ENCODE measurements at regions not wholly inside any gene's neighbourhood (a gene's known extent, or its start where the extent isn't known, plus 50 kb on each side); places are given as distances from the start of the nearest gene placed in this dataset.

DNA sequence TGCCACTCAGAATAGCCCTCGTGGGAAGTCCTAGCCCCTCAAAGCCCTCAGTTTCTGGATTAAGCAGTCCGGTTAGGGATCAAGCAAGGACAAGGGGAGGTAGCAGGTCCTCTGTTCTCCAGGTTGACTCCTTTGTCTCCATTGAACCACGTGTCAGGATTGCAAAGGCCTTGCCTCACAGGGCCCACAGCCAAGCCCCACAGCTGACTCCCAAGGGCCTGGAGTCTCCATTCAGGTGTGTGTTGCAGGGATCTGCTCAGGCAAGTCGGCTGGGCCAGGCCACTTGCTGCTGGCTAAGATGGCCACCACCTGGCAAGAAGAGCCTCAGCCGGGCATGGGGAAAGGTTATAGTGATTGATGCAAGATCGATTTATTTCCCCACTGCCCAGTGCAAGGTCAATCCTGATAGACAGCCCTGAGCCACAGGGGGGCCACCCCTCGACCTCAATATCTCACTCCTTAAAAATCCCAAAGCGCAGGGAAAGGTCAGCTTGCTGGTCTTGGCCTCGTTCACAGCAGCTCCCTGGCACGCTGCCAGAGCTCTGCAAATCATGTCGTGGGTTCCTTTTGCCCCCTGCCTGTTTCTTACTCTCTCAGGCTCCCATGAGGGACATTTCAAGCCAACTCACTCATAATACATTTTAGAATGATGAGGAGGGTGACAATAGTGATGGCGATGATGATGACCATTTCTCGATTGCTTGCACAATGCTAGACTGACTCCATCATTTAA, 75.9 kb downstream of the EDN3 start:
- no peak for DNase-seq (ENCODE audit: low read depth in 2 of 2)

DNA sequence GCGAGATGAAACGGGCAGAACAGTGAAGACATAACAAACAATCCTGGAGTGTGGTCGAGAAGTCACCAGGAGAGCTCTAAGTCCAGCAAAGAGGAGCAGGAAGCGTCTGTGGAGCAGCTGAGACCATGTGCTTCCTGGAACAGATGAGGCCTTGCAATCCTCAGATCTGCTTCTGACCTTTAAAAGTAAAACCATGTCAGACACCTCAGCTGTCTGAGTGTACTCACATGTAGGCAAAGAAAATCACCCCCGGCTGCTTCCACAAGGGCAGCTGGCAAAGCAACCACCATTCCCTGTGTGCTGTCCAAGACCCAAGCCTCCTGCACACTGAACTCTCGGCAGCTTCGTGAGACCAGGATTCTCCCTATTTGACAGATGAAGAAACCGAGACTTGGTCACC, 76.6 kb downstream of the EDN3 start:
- DNase-seq (ENCODE audit: low read depth in 2 of 2): no peak

DNA sequence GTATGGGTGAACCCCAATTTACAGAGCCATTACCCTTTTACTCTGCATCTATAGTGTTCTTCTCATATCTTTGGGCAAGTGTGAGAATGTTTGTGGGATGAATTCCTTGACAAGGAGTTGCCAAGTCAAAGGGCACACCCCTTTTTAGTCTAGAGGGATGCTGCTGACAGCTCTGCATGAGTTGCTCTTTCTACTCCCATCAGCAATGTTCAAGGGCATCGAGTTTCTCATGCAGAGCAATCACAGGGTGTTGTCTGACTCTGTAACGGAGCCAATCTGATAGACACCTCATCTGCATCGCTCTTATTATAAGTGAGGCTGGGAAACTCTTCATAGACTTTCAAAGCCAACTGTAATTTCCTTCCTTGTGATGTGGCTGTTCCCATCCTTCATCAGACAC, 77.4 kb downstream of the EDN3 start:
- no peak for DNase-seq (ENCODE audit: low read depth in 2 of 2)

DNA sequence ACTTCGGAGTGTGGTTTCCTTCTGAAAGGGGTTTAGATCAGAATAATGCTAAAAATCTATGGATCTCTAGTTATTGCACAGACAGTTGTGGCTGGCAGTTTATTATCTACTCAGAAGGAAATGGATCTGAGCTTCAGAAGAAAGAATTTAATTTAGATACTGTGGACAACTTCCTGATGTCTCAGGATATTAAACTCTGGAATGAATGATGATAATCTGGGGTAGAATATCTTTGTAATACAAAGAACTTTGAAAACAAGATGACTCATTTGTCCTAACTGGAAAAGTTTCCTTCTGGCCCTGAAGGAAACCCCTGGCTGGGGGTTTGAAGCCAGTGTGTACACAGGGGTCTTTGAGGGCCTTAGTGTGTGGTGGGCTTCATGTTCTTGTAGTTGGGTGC, 78.0 kb downstream of the EDN3 start:
- DNase-seq (ENCODE audit: low read depth in 2 of 2): no peak

DNA sequence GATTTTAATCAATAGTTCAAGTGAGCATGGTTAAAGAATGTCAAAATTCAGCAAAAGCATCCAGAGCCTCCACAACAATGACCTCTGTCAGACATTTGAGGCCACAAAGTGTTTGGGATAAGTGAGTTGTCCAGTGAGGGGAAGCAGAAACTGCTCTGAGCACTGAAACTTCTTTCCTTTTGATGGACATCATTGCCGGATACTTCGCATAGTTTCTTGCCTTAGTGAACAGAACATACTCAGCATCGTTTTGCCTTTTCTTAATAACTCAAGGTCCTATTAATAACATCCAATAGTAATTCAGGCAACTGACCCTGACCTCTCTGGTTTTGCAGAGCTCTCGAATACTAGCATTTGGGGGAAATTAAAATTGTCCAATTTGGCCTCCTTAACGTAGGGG, 78.6 kb downstream of the EDN3 start:
- DNase-seq (ENCODE audit: low read depth in 2 of 2): no peak

DNA sequence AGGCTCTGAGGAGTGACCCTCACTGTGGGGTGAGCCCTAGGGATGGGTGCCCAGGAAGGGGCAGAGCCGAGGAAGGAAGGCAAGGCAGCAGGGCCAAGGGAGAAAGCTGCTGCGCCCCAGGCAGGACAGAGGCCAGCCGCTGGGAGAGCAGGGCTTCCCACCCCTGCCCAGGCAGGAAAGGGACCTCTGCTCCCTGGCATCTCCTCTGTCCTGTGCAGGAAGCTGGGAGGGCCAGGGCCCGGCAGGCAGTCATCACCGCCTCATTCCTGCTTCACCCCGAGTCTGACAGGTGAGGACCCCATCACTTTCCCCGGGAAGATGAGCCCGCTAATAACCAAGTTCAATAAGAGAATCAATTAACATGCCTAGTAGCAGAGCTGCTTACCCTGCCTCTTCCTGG, 81.3 kb downstream of the EDN3 start:
- DNase-seq (ENCODE audit: low read depth in 2 of 2): no peak

DNA sequence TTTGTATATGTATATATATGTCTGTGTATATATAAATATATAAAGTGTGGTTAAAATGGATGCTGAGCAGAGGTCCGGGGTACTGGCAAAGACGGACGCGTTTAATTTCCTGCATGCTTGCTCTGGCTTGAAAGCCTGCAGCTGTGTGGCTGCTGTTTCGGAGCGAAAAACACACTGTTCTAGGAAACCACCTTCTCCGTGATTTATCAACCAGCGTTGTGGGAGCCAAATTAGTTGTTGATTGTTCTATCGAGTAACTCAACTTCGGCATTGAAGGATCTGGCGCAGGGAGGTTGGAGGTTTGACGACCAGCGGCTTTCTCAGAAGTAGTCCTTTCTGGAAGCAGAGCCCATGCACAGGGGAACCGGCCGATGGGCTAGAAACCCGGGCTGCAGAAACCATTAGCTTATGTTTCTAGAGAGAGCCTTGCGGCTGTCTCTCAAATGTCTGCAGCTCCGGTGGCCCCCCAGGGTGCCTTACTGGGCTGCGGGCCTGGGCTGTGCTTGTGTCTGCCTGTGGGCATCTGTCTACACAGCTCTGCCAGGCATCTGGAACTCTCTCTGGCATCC, 81.8 kb downstream of the EDN3 start:
- no peak for DNase-seq (ENCODE audit: low read depth in 2 of 2)

DNA sequence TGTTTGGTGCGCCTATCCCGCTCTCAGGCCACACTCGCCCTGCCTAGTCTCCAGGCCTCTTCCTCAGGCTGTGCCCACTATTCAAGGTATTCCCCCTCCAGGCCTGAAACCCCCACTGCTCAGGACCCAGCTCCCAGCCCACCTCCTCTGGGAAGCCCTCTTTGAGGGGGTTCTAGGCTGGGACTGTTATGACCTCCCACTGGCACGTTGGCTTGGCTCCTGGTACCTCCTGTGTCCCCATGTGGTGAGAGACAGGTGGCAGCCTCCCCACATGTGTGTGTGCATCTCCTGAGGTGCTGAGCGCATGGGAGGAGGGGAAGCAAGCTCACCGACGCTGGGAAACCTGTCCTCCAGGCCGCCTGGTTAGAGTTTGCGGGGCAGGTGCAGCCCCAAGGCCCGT, 82.5 kb downstream of the EDN3 start:
- DNase-seq (ENCODE audit: low read depth in 2 of 2): no peak

DNA sequence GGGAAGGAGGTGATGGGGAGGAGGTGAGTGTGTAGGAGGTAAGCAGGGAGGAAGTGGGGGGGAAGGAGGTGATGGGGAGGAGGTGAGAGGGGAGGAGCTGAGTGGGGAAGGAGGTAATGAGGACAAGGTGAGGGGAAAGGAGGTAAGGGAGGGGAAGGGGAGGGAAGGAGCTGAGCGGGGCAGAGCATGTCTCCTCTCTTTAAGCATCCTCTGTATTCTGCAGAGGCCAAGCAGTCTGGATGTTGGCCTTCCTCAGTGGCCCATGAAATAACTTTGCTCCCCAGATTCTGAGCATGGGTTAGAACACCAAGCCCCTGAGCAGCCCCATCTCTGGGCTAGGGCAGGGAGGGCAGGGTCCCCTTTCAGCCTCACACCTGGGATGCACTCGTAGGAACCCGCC, 84.6 kb downstream of the EDN3 start:
- no peak for DNase-seq (ENCODE audit: low read depth in 2 of 2)

DNA sequence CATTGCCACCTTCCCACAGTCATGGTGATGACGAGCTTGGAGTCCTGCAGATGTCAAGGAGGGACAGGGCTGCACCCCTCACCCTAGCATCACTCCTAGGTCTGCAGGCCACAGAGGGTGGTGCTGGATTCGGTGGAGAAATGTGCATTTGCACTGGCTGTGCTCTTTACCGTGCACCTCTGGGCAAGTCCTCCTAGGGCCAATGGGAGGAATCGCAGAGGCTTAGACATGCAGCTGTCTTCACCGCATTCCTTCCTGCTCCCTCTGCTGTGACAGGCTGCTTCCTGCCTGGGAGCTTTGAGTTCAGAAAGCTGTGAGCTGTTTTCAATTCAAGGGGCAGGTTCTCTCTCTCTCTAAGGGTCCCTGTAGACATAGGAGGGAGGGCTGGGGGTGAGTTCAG, 85.1 kb downstream of the EDN3 start:
- no peak for DNase-seq (ENCODE audit: low read depth in 2 of 2)

DNA sequence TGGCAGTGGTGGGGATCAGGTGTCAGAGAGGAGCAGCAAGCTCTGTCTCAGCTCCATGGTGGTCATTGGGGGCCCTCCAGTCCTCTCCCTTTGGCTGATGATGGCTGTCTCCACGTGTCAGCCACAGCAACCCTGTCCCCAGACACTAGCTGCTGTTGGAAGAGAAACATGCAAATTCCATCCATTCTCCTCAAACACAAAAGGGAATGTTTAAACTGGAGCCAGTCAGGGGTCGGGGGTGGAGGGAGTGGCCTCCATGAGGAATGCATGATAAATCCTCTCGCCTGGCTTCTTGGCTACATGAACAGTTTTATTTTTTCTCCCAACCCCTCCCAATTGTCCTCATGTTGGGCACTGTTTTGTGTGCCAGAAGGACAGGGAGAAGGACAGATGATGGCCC, 86.4 kb downstream of the EDN3 start:
- DNase-seq (ENCODE audit: low read depth in 2 of 2): no peak

DNA sequence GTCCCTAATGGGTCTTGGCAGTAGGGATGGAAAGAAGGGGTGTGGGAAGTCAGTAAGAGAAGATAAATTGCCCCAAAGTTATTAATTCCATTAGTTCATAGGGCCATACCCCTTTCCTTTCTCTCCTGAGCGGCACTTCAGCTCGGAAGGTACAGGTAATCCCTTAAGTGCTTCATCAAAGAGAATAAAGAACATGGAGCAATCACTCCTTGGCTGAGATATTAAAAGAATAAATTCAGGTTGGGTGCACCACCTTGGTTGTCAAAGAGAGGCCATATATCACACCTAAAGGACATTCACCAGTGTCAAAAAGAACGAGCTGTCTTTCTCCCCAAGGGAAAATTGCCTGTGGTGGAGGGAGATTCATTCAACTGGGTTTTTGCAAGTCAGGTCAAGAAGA, 87.5 kb downstream of the EDN3 start:
- DNase-seq (ENCODE audit: low read depth in 2 of 2): no peak

DNA sequence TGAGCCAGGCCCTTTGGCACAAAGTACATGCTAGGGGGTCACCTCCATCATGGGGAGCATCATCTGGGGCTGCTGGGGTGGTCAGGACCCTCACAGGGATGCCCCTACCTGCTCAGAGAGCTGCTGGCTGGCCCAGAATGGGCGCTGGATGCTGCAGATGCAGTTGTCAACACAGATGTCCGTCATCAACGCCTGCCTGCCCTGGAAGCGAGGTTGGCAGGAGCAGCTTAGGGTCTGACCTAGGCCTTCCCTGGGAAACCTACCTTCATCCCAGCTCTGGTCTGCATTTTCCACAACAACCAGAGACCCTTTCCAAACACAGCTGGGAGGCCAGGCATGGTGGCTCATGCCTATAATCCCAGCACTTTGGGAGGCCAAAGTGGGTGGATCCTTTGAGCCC, 88.0 kb downstream of the EDN3 start:
- DNase-seq (ENCODE audit: low read depth in 2 of 2): no peak

DNA sequence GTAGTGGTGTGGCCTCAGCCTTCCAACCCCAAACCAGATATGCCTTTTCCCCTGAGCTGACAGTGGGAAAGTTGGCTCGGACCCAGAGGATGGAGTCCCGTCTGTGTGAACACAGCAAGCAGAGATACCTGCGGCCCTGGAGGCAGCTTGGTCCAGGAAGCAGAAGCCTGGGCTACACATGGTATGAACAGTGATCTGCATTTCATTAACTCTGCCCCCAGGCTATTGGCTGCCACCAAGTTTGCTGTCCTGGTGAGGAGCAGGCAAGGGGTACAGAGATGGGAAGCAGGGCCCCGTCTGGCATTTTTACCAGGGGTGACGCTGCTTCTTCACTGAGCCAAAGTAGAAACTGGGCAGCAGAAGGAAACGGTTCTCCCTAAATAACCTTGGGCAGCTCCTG, 90.0 kb downstream of the EDN3 start:
- DNase-seq (ENCODE audit: low read depth in 2 of 2): no peak

DNA sequence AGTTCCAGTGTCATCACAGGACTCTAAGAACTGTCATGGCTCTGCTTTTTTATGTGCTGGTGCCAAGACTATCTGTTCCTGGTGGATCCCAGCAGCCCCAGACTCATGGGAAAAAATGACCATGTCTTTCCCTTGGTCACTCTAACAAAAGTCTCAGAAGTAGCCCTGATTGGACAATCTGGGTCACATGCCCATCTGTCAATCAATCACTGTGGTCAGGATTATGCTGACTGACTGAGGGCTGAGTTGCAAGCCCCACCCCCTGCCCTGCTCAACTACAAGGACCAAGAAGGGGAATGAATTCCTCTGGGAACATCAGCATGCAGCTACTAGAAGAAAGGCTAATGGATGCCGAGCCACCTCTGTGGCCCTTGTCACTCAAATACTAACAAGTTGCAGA, 91.6 kb downstream of the EDN3 start:
- no peak for DNase-seq (ENCODE audit: low read depth in 2 of 2)

DNA sequence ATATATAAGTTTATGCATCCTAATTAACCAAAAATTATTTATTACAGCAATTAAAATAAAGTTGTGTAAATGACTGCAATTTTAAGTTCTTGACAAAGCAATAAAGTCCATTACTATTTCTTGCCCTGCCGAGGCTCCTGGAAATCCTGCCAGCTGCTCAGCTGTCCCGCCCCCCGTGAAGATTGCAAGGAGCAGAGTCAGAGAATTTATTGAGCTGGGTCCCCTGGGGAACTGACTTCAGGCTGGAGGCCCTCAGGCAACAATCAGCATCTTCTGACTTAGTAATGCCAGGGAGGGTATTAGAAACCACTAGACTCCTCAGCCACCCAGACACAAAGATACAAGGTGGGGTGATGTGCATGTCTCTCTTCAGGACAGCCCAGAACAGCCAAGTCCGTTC, 92.3 kb downstream of the EDN3 start:
- DNase-seq (ENCODE audit: low read depth in 2 of 2): no peak

DNA sequence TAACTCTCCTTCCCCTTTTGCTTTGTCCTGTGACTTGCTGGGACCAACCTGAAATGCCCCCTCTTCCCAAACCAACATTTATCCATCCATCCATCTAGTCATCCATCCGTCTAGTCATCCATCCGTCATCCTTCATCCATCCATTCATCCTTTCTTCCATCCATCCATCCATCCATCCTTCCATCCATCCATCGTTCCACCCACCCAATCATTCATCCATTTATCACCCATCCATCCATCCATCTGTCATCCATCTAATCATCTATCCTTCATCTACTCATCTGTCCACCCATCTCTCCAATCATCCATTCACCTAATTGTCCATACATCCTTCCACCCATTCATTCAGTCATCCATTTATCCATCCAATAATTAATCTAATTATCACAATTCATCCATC, 92.7 kb downstream of the EDN3 start:
- DNase-seq (ENCODE audit: low read depth in 2 of 2): no peak

DNA sequence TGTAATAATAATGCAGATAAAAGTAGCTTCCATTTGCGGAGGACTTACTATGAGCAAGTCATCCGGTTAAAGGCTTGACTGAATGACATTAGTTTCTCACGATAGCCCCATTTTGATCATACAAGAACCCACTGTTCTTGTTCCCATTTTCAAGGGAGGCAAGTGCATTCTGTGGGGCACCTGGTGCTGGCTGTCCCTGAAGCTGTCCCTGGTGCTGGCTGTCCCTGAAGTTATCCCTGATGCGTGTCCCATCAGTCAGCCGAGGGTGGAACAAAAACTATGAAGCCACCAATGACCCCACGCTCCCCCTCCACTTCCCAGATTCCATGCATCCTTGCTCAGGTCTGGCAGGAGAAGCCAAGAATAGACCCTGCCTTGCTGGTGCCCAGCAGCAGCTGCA, 95.3 kb downstream of the EDN3 start:
- no peak for DNase-seq (ENCODE audit: low read depth in 2 of 2)

DNA sequence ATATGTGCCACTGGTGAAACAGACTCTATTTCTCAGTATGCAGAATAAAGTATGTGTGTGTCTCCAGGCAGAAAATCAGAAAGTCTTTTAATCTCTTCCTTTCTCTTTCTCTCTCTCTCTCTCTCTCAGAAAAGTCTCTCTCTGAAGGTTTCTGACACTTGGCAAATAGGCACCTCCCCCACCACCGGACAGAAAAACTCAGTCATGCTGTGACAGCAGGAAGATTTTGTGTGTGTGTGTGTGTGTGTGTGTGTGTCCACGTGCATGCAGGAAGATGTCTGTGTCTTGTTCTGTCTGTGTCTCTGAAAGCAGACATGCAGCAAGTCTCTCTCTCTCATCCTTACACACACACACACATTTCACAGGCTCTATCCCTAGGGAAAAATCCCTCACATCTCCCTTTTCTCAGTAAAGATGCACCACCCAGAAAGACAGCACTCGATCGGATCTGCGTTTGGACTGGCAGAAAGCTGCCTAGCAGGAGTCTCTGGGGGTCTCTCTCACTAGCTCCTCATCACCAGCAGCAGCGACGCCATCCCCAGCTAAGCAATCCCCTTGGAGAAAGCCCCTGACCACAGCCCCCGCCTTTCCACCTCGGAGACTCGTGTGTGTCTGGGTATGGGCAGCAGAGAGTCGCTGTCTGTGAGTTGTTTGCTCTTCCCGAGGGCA, 98.3 kb downstream of the EDN3 start:
- no peak for DNase-seq (ENCODE audit: low read depth in 2 of 2)

DNA sequence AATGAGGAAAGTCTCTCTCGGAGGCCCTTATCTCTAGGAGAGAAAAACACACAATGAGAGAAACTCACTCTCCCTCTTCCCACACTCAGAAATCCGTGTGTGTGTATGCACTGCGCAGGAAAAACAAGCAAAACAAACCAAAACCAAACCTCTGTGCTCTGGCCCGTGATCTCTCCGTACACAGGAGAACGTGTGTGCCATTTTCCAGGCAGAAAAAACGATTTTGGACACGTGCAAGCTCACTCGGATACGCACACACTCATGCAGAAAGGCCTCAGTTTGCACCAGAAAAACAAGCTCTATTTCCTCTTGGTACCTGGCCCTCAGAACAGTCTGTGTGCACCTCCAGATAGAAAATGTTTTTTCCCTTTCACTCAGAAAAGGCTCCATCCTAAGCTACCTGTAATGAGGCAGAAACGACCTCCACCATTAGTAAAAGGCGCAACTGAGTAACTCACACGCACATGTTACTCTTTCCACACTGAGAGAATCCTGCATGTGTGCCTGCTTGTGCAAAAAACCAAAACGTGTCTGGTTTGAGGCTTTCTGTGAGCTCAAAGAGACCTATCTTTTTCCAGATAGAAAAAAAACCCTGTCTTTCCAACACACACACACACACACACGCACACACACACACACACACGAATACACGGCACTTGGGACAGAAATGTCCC, 99.2 kb downstream of the EDN3 start:
- no peak for DNase-seq (ENCODE audit: low read depth in 2 of 2)

DNA sequence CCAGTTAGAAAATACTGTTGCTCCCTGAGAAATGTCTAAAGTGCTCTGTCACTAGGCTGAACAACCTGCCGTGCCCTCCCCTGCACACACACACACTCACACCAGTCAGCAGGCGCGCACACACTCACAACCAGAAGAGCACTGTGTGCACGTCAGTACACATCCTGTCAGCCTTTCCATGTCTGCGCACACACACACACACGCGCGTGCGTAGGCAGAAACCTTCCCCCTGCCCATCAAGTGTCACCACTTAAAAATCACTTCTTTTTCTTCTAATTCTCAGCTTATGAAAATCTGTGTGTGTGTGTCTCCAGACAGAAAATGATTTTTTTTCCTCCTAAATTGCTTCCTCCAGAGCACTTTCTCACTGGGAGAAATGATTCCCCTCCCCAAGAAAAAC, 100.3 kb downstream of the EDN3 start:
- DNase-seq (ENCODE audit: low read depth in 2 of 2): no peak

DNA sequence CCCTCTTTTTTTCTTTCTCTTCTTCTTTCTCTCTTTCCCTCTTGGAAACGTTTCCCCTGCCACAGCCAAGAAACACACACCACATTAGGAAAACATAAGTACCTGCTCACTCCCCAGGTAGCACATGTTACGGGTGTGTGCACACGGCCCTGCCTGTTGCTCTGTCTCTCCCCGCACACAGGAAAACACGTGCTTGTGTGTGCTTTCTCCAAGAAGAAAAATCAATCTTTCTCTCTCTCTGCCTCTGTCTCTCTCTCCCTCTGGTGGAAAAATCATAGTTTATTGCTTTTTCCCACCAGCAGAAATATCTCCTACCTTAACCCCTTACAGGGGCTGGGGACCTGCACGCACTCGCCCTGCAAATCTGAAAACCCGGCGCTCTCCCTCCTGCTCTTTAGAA, 102.3 kb downstream of the EDN3 start:
- DNase-seq (ENCODE audit: low read depth in 2 of 2): no peak

All from stimulated activated CD8-positive, alpha-beta memory T cell treated with anti-CD3 and anti-CD28 coated beads, Interleukin-2, amount 100 ng/mL, for 48 hours (primary cell).